Fibroblast of peridontal ligament (primary cell): ENCODE measurements at regions not wholly inside any gene's neighbourhood (a gene's known extent, or its start where the extent isn't known, plus 50 kb on each side); places are given as distances from the start of the nearest gene placed in this dataset.
"Not testable (repeated sequence)": the region's sequence is repeated elsewhere in the genome, so short reads cannot be mapped to it uniquely, and the experiment has no call there.

Source experiments
- DNase-seq: peaks from one replicate; pipeline ENCODE4 v3.0.0-alpha.2; 2010; ENCODE audit errors: extremely low read depth

DNA sequence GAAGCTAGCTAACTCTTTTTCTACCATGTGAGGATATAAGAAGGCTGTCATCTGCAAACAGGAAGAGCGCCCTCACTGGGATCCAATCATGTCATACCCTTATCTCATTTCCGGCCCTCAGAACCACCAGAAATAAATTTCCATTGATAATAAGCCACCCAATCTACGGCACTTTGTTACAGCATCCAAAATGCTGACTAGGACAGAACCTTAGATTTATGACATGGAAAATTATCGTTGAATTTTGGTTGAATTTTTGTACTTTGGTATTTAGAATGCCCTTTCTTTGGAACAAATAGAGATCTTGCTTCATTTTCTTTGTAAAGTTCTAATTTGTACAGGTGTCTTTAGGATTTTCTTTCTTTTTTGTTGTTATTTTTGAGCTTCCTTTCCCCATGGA, 53.3 kb upstream of the CYLC2 start:
- no peak for DNase-seq

DNA sequence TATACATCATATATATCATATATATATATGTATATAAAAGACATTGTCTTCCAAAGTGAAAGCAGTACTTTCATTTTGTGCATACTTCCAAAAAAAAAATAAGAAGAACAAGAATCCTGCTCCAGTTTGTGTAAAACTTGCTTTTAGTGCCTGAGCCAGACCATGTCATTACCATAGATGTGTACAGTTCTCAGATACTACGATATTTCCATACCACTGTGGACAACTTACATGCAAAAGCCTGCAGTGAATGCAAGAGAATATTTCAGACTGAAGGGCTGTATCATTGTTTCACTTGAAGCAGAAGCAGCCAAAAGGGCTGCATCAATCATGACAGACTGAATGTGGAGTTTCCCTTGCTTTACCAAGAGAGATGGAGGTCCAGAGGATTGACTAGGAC, 72.6 kb upstream of the CYLC2 start:
- no peak for DNase-seq

DNA sequence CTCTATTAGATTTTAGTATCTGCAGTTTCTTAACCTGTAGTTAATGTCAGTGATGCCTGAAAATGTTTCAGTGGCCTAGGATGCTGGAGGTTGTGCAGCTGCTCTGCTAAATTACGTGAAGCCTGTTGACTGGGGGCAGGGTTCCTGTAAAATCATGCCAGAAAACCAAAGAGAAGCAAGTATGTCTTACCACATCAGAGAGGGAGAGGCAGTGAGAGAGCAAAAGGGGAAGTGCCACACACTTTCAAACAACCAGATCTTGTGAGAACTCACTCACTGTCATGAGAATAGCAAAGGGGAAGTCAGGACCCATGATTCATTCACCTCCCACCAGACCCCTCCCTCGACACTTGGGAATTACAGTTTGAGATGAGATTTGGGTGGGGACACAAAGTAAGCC, 83.9 kb upstream of the CYLC2 start:
- no peak for DNase-seq

DNA sequence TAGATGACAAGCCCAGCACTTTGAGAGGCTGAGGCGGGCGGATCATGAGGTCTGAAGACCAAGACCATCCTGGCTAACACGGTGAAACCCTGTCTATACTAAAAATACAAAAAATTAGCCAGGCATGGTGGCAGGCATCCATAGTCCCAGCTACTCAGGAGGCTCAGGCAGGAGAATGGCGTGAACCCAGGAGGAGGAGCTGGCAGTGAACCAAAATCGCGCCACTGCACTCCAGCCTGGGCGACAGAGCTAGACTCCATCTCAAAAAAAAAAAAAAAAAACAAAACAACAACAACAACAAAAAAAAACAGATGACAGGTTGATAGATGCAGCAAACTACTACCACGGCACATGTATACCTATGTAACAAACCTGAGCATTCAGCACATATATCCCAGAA, 89.3 kb upstream of the CYLC2 start:
- DNase-seq: not testable (repeated sequence)

DNA sequence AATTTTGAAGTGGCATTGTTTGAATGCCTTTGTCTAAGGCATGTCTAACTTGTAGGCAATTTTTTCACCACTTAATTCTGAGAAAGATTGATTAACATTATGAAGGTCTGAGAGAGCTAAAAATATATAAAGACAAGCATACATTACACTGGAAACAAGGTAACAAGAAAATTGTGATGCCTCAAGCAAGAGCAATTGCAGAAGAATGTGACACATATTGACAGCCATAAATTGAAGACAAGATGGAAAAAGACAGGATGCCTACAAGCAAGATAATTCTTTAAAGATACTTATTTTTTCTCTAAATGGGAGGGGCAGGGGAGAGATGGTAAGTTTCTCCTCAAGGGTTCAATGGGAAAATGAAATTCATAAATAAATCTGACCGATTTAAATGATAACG, 103.1 kb upstream of the CYLC2 start:
- no peak for DNase-seq

DNA sequence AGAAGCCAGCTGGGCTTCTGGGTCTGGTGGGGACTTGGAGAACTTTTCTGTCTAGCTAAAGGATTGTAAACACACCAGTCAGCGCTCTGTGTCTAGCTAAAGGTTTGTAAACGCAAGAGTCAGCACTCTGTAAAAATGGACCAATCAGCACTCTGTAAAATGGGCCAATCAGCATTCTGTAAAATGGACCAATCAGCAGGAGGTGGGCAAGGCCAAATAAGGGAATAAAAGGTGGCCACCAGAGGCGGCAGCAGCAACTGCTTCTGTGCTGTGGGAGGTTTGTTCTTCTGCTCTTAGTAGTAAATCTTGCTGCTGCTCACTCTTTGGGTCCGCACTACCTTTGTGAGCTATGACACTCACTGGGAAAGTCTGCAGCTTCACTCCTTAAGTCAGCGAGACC, 106.4 kb upstream of the CYLC2 start:
- not testable (repeated sequence) for DNase-seq

DNA sequence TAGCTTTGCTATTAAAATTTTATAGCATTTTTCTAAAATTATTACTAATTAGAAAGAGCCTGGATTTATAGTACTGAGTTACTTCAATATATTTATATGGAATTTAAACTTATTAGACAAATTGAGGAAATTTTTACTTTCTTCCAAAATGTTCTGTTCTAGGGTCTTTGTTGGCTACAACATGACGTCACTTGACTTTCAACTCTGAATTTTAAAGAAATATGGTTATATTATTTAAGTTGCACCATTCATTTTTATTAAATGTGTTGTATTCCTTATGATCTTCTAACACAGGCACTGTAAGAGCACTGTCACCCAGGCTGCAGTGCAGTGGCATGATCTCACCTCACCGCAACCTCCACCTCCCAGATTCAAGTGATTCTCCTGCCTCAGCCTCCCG, 119.4 kb upstream of the CYLC2 start:
- DNase-seq: no peak

DNA sequence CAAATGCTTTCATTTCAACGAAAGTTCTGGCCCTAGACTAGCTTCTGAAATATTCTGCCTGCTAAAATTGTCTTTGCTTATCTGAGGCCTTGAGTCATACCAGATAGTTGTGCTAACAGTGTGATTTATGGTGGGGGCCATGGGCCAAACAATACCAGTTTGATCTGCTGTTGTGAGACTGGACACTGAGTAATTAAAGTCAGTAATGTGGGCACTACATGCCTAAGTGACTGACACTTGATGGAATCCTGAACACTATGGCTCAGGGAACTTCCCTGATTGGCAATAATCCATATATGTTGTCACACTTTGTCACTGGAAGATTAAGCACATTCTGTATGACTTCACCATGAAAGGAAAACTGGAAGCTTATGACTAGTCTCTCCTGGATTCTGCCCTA, 127.6 kb upstream of the CYLC2 start:
- no peak for DNase-seq

DNA sequence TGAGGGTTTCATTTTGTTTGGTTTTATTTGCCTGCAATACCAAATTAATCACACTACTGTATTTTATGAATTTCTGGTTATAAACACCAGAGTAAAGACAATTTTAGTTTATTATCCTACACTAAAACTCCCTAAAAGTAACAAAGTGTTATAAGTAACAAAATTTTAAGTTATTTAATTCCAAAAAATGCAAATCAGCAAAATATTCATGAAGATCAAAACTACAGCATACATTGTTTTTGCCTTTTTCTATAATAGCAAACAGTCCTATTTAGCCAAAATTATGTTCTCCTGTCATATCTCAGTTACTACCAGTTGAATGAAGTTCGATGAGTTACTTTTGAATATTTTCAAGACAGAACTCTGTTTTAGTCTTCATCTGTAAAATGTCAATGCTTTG, 132.7 kb upstream of the CYLC2 start:
- no peak for DNase-seq

DNA sequence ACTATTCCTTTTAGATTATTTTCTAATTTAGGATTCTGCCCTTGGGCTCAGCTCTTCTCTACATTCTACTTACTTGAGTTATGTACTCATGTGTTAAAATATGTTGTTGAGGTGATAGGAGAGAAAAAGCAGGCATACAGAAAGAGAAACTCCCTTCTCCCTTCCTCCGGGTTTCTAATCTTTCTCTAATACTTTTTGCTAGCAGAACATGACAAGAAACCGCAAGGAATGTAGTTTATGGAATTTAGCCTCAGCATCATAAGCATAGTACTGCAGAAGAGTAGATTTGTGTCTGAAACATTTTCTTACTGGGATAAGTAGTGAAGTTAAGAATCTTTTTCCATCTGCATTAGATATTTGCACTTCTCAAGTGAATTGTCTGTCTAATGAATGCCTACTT, 139.5 kb upstream of the CYLC2 start:
- DNase-seq: no peak

DNA sequence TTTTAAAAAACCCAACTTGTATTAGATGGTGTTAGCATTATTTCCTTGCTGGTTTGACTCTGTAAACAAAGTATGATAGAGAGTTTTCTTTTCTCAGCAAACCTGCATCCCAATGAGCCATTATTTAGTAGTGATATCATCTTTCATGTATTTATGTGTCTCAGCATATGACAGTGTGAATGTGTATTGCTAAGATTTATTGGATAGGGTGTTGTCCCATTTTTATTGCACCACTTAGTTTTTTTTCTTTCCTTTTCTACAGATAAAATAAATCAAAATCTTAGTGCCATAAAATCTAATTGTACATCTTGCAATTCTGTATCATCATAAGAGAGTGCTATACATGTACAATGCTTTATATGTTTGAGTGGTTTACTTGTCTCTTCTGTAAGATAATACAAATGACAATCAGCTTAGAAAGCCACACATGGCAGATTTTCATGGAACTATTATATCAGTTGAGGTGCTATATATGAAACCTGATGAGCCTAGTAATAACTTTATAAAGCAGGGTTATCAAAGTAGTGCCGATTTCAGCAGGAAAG, 149.2 kb upstream of the CYLC2 start:
- DNase-seq: no peak

DNA sequence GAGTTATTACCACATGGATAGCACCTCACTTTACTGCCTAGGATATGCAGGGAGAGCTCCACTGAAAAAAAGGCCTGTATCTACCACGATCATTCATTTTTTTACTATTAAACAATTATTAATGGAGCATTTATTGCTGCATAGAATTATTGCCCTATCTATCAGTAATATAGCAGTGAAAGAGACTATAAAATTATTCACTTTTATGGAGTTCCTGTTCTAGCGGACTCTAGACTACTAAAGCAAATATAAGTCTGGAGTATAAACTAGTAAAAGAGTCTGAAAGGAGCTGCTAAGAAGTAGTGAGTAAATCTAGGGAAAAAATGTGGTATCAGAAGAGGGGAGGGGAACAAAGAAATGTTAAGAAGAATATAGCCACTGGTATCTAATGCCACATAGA, 150.4 kb upstream of the CYLC2 start:
- DNase-seq: no peak

DNA sequence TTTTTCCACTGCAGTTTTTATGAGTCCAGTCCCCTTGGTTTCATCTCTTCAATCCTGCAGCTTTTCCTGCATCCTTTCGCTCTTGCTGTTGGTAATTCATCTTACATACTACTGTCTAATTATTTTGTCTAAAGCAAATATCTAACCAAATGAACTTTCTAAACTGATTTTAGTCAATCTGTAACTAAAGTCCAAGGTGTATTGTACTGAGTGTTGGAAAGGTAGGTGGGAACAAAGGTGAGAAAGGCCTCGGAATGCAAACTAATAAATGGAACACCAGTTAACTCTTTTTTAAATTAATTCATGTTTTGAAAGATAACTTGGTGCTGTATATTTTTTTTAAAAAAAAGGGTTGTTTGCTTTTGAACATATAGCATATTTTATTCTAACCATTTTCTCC, 152.7 kb upstream of the CYLC2 start:
- no peak for DNase-seq

DNA sequence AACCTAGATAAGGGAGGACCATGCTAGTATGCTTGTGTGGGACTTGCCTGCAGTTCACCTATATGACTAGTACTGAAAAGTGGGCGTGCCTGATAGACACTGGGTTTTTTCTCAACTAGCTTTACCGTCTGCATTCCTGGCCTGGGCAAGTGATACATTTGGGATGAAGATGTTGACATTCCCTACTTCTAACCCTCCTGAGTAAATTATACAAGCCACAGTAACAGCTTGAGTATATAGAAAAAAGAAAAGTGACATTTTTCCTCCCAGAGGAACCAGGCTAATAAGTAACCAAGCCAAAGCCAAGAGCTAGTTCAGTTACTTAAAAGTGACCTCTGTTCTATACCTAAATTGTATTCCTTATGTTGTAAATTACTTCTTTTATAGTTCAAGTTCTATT, 153.8 kb upstream of the CYLC2 start:
- DNase-seq: no peak

DNA sequence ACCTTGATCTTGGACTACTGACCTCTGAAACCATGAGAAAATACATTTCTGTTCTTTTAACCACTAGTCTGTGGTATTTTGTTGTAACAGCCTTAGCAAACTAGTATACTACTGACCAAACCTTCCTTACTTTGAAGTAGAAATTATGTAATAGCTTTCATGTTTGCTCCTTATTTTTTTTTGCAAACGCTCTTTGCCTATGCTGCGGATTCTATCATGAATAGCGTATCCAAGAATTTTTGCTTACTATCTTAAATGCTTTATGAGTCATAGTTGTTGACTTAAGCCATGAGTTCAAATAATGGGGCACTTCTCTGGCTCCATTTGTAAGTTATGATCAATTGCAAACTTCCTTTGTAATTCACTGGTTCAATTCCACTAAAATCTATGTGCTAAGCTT, 154.8 kb upstream of the CYLC2 start:
- no peak for DNase-seq

DNA sequence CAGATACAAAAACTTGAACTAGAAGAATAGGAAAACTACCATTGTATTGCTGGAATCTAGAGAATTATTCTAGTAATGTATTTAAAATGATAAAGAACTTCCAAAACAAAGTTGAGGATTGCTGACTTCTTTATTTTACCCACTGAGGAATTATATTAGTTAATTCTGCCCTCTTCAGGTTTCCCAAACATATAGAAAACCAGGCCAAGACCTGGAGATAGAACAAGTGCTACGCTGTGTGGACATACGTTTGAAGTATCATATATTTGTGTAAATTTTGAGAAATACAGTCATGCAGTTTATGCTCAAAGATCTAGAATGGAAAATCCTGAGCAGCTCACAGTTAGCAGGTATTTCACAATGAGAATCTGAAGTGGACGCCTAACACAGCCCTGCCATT, 162.3 kb upstream of the CYLC2 start:
- DNase-seq: no peak

DNA sequence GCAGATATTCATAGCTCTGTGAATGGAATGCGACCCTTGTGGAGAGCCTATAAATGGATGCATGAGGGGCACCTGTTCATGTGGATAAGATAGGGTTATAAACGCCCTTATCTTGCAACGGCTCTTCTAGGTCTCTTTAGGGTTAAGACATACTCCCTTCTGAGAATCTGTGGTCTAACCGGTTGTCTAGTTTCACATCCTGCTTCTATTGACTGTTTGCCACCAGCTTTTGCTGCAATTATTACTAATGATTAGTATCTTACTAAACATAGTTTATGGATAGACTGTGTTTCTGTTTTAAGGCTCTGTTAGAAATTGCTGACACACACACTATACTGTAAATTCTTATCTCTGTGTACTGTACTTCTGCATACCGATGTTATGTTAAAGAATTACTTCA, 198.9 kb upstream of the CYLC2 start:
- no peak for DNase-seq

DNA sequence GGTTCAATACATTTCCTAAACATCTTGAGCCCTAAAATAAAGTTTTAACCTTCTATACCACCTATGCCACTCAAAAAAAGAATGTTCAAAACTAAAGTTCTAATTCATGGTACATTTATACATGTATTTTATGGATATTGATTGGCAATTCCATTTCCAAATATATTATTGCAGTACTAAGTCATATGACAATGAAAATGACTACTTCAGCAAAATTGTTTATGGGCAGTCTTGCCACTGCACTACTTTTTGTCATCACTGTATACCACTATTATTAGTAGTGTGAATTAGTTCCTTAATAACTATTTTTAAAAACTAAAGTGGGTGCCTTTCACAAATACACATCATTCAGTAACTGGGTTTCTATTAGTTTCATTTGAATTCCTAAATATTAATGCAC, 199.6 kb upstream of the CYLC2 start:
- no peak for DNase-seq

DNA sequence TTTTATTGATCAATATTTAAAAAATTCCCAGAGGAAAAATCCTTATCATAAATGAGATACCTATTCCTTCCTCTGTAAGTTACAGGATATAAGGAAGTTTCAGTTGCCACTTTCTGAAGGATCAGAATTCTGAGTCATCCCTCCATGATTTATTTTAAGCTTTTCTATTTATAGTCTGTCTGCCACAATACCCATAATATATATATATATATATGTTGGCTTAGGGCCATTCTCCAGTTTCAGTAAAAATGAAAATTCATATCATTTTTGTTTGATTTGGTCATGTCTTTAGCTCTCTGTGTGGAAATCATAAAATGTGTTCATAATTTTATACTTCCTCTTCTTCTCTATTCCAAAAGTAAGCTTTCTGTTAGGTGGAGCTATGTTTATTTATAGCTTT, 215.8 kb upstream of the CYLC2 start:
- DNase-seq: no peak

DNA sequence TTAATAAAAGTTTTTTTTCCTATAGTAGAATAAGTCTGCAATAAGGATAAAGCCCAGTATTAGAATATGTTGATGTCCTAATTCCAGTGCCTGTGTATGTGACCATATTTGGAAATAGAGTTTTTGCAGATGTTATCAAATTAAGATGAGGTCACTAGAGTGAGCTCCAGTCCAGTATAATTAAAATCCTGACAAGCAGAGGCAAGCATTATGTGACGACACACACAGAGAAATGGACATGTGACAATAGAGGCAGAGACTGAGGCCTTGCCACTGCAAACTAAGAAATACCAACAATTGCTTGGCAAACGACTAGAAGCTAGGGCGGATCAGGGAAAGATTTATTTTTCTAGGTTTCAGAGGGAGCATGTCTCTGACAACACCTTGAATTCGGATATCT, 216.4 kb upstream of the CYLC2 start:
- DNase-seq: no peak

DNA sequence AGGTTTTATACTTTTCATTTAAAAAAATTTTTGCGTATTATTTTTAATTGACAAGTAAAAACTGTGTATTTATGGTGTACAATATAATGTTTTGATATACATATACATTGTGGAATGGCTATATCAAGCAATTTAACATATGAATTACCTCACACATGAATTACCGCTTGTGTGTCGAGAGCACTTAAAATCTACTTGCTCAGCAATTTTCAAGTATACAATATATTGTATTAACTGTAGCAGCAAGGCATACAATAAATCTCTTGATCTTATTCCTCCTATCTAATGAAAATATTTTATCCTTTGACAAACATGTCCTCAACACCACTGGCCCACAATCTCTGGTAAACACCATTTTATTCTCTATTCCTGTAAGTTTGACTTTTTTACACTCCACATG, 224.4 kb upstream of the CYLC2 start:
- no peak for DNase-seq

DNA sequence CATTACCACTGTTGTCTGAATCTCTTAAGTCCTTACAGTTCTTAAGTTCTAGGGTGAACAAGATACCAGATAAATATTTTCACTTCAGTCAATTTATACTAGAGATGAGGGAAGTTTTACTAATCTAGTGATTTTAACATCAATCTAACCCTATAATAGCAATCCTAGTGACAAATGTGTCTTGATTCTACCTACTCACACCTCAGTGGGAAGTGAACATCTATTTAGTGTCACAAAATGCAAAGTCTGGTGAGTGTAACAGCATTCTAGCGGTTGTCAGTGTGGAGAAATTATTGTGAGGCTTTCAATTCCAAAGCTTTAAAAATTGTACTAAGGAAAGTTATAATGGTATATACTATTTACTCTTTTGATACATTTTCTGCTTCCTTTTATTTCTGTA, 225.8 kb upstream of the CYLC2 start:
- no peak for DNase-seq

DNA sequence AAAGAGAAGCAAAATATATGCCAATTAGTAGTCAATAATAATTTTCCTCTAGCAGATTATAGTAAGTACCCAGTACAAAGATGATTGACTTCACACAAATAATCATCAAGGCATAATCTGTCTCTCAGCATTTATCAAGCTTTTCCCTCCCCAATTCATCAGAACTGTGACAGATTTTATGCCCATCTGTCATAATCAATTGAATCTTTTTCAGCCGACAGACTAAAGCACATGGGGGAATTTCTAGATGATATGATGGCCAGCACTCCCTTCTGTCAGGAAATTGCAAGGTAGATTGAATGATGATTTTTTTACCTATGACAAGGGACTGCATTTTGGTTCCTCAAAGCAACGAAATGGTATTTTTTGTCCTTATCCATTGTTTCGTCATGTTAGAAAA, 227.1 kb upstream of the CYLC2 start:
- DNase-seq: no peak

DNA sequence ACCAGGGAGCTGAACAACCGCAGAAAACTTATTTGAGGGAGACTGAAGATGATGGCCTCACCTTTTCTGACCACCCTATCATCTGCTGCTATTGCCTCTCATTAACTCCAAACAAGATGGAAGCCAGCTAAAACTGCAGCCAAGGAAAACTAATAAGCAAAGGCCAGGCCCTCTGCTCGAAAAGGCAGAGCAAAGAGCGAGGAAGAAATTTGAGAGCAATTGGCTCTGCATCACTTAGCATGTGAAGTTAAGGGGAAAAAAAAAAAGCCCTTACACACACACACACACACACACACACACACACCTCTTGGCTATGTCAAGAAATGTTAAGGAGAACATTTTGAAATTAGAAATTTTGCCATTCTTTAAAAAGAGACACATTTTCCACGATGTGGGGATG, 228.1 kb upstream of the CYLC2 start:
- no peak for DNase-seq

DNA sequence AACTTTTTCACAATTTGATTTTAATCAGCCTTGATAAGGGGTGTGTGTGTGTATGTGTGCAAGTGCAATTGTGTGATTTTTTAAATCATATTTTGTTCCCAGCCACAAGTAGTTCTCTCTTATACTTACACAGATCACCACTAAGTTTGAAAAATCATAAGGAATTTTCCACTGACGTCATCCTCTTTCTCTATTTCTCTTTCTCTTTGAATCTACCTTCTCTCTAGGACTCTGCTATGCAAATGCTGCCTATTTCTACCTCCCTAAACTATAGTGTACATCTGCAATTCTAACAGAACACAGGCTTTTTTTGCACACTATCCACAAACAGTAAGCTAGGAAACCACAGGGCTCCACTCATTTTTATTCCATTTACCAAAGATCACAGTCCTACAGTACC, 254.6 kb upstream of the CYLC2 start:
- DNase-seq: no peak
